Ishikawa (cell line): ENCODE measurements at regions not wholly inside any gene's neighbourhood (a gene's known extent, or its start where the extent isn't known, plus 50 kb on each side); places are given as distances from the start of the nearest gene placed in this dataset.

Experiments used
- CEBPB ChIP-seq: IDR thresholded peaks from 2 replicates; pipeline ENCODE4 v1.6.1; 2012
- CREB1 ChIP-seq: IDR thresholded peaks from 2 replicates; pipeline ENCODE4 v1.6.1; 2012; ENCODE audit warnings: low read depth
- EGR1 ChIP-seq: IDR thresholded peaks from 2 replicates; pipeline ENCODE4 v1.6.1; 2012
- EP300 ChIP-seq: IDR thresholded peaks from 2 replicates; pipeline ENCODE4 v1.6.1; 2012; ENCODE audit warnings: borderline replicate concordance
- FOXM1 ChIP-seq: IDR thresholded peaks from 2 replicates; pipeline ENCODE4 v1.6.1; 2012; ENCODE audit warnings: low read depth, borderline replicate concordance
- NFIC ChIP-seq: IDR thresholded peaks from 2 replicates; pipeline ENCODE4 v1.6.1; 2012
- RAD21 ChIP-seq: IDR thresholded peaks from 2 replicates; pipeline ENCODE4 v1.6.1; 2012; ENCODE audit warnings: low read depth
- TAF1 ChIP-seq: IDR thresholded peaks from 2 replicates; pipeline ENCODE4 v1.6.1; 2012; ENCODE audit warnings: low read depth, mild to moderate bottlenecking
- TCF12 ChIP-seq: IDR thresholded peaks from 2 replicates; pipeline ENCODE4 v1.6.1; 2012; ENCODE audit warnings: low read depth
- TEAD4 ChIP-seq: IDR thresholded peaks from 2 replicates; pipeline ENCODE4 v1.6.1; 2012
- YY1 ChIP-seq: IDR thresholded peaks from 2 replicates; pipeline ENCODE4 v1.6.1; 2012; ENCODE audit warnings: low read depth
- ZBTB7A ChIP-seq: IDR thresholded peaks from 2 replicates; pipeline ENCODE4 v1.6.1; 2012; ENCODE audit warnings: low read depth
- TF ChIP-seq, protein P1 (sequence below): IDR thresholded peaks from 2 replicates; pipeline ENCODE4 v1.6.1; 2012
- TF ChIP-seq, protein P2 (sequence below): IDR thresholded peaks from 2 replicates; pipeline ENCODE4 v1.6.1; 2012
- TF ChIP-seq, protein P3 (sequence below): IDR thresholded peaks from 2 replicates; pipeline ENCODE4 v1.6.1; 2012; ENCODE audit warnings: low read depth, mild to moderate bottlenecking

DNA sequence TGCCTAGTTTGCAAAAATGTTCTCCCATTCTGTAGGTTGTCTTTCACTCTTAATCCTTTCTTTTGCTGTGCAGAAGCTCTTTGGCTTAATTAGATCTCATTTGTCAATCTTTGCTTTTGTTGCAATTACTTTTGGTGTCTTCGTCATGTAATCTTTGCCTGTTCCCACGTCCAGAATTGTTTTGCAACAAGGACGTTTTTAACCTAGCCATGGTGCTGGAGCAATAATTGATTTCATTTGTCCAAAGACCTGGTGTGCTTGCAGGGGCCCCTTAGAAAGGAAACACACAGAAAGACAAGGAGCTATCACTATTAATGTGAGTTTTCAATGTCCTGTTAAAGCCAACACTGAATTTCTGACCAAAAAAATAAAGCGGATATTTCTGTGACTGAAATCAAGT, 89.1 kb upstream of the GALNT15 start:
- no peak for TF ChIP-seq EGR1
- TF ChIP-seq EP300: no peak
- TF ChIP-seq, protein P1, sequence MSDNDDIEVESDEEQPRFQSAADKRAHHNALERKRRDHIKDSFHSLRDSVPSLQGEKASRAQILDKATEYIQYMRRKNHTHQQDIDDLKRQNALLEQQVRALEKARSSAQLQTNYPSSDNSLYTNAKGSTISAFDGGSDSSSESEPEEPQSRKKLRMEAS: no peak
- TF ChIP-seq, protein P2, sequence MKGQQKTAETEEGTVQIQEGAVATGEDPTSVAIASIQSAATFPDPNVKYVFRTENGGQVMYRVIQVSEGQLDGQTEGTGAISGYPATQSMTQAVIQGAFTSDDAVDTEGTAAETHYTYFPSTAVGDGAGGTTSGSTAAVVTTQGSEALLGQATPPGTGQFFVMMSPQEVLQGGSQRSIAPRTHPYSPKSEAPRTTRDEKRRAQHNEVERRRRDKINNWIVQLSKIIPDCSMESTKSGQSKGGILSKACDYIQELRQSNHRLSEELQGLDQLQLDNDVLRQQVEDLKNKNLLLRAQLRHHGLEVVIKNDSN: no peak
- TF ChIP-seq FOXM1: no peak
- TF ChIP-seq CEBPB: no peak

DNA sequence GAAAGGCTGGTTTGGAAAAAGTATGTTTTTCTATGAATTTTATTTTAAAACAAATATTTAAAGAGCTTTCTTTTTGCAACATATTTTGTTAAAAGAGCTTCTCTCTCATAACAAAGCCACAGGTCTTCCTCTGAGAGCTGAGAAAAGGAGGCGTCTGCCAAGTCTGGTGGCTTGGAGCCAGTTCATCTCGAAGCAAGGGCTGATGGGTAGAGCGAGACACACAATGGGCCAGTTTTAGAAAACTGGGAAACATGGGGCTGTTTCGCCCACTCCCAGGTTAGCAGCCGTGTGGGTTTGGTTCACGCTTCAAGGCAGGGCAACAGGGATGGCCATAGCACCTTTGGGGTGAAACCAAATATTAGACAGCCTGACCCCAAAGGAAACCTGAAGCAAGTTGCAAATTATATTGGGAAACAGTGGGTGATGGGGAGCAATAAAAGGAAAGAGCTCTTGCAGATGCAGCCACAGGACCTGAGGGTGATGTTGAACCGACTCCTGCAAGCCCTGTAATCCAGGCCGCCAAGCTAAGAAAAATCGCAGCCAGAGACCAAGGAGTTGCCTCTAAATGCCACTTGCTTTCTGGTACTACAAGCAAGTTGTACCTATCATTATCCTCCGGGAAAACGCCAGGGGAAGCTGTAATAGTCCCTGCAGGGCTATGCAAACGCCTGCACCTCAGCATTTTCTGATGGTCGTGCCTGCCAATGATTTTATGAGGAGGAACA, 88.4 kb upstream of the GALNT15 start:
- TF ChIP-seq RAD21: no peak
- TF ChIP-seq FOXM1: no peak
- no peak for TF ChIP-seq EGR1
- TF ChIP-seq, protein P1: no peak
- TF ChIP-seq EP300: no peak
- TF ChIP-seq TCF12: no peak
- no peak for TF ChIP-seq NFIC
- TF ChIP-seq TEAD4: no peak
- TF ChIP-seq CEBPB: no peak
- TF ChIP-seq YY1: no peak
- TF ChIP-seq TAF1: no peak
- TF ChIP-seq, protein P2: no peak
- TF ChIP-seq CREB1: no peak
- TF ChIP-seq, protein P3, sequence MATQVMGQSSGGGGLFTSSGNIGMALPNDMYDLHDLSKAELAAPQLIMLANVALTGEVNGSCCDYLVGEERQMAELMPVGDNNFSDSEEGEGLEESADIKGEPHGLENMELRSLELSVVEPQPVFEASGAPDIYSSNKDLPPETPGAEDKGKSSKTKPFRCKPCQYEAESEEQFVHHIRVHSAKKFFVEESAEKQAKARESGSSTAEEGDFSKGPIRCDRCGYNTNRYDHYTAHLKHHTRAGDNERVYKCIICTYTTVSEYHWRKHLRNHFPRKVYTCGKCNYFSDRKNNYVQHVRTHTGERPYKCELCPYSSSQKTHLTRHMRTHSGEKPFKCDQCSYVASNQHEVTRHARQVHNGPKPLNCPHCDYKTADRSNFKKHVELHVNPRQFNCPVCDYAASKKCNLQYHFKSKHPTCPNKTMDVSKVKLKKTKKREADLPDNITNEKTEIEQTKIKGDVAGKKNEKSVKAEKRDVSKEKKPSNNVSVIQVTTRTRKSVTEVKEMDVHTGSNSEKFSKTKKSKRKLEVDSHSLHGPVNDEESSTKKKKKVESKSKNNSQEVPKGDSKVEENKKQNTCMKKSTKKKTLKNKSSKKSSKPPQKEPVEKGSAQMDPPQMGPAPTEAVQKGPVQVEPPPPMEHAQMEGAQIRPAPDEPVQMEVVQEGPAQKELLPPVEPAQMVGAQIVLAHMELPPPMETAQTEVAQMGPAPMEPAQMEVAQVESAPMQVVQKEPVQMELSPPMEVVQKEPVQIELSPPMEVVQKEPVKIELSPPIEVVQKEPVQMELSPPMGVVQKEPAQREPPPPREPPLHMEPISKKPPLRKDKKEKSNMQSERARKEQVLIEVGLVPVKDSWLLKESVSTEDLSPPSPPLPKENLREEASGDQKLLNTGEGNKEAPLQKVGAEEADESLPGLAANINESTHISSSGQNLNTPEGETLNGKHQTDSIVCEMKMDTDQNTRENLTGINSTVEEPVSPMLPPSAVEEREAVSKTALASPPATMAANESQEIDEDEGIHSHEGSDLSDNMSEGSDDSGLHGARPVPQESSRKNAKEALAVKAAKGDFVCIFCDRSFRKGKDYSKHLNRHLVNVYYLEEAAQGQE: no peak
- no peak for TF ChIP-seq ZBTB7A

DNA sequence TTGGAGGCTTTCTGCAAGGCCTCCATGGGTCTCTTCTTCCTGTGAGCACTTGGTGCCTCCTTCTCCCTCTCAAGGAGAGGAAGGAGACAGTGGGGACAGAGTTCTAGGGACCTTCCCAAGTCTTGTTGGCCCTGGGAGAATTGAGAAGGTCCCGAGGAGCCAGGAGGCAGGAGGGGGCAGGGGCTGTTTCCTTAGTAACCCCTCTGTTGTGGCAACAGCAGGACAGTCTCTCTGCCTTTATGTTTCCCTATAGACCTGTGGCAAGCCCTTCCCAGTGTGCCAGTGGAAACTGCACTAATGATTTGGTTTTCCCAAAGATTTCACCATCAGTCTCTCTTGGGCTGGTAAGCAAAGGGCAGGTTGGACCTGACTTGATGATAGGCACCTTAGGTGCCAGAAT, 87.8 kb upstream of the GALNT15 start:
- TF ChIP-seq, protein P2: no peak
- TF ChIP-seq ZBTB7A (no peak), CREB1 (no peak), TCF12 (no peak), YY1 (no peak), TAF1 (no peak), EP300 (no peak), FOXM1 (no peak), TEAD4 (no peak), CEBPB (no peak), RAD21 (no peak)
- TF ChIP-seq, protein P1: no peak
- TF ChIP-seq, protein P3: no peak

DNA sequence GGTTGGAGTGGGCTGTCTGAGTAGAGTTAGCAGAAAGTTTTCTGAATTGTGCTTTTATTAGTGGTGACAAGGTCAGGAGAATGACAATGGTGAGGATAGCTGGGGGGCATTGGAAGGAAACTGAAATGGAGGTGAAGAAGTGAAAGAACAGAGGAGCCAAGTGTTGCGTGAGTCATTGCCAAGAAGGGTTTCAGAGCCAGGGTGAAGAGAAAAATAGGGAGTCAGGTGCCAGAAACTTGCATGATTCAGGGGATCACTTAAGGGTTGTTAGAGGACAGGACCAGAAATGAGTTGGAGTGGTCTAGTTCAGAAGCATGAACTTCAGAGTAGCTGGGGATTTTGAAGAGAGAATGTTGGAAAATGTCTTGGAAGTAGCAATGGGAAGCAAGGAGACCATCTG, 86.0 kb upstream of the GALNT15 start:
- TF ChIP-seq CREB1: no peak
- no peak for TF ChIP-seq ZBTB7A
- no peak for TF ChIP-seq FOXM1
- TF ChIP-seq YY1: no peak
- TF ChIP-seq TEAD4: no peak

DNA sequence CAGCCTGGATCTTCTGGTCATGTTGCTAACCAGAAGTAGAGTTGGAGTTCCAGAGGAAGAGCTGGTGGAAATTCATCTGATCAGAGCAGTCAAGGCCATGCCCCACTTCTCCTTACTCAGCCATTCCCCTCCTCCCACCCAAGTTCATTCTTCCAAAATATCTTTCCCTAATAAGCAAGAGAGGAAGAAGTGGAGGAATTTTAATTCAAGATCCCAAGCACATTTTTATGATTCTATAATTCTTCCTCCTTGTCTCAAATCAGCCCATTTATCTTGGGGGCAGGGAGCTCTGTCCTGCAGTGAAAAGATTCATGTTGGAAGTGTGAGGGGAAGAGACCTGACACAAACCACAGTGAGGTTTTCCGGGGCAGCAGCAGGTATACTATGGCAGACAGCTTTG, 85.0 kb upstream of the GALNT15 start:
- no peak for TF ChIP-seq TCF12
- no peak for TF ChIP-seq FOXM1
- TF ChIP-seq TAF1: no peak
- TF ChIP-seq, protein P1: no peak
- TF ChIP-seq RAD21: no peak
- TF ChIP-seq CREB1: no peak
- TF ChIP-seq ZBTB7A: no peak
- no peak for TF ChIP-seq EGR1
- no peak for TF ChIP-seq CEBPB
- no peak for TF ChIP-seq YY1
